Dedifferentiated amniotic fluid mesenchymal stem cell (primary cell): ENCODE measurements at regions not wholly inside any gene's neighbourhood (a gene's known extent, or its start where the extent isn't known, plus 50 kb on each side); places are given as distances from the start of the nearest gene placed in this dataset.
A peak's percentile ranks its signal among the peaks of the same experiment; 100 is the strongest.
"Not testable (repeated sequence)": the region's sequence is repeated elsewhere in the genome, so short reads cannot be mapped to it uniquely, and the experiment has no call there.

Source experiments
- DNase-seq: peaks from one replicate; pipeline ENCODE4 v3.0.0-alpha.2; 2016; ENCODE audit errors: extremely low spot score

GRCh38 chr5:143952809-143953208 lies 140.8 kb downstream of the HMHB1 start:
- no peak for DNase-seq

GRCh38 chr5:143953851-143954250 lies 141.9 kb downstream of the HMHB1 start:
- no peak for DNase-seq

GRCh38 chr5:143955141-143955540 lies 143.2 kb downstream of the HMHB1 start:
- no peak for DNase-seq

- DNase-seq = no peak
Observed at GRCh38 chr5:143957455-143957854, 145.5 kb downstream of the HMHB1 start.

GRCh38 chr5:143962201-143962600 lies 150.2 kb downstream of the HMHB1 start:
- no peak for DNase-seq

GRCh38 chr5:143964919-143965318 lies 153.0 kb downstream of the HMHB1 start:
- no peak for DNase-seq

- DNase-seq = no peak
Observed at GRCh38 chr5:143966280-143966679, 154.3 kb downstream of the HMHB1 start.

- peak; percentile 76 for DNase-seq
Observed at GRCh38 chr5:143968071-143968878, 156.3 kb downstream of the HMHB1 start.

- DNase-seq = no peak
Observed at GRCh38 chr5:143970159-143970558, 158.2 kb downstream of the HMHB1 start.

GRCh38 chr5:143972068-143972467 lies 160.1 kb downstream of the HMHB1 start:
- DNase-seq = no peak

GRCh38 chr5:143976055-143976454 lies 164.1 kb downstream of the HMHB1 start:
- DNase-seq = no peak

- DNase-seq = no peak
Observed at GRCh38 chr5:143977891-143978461, 166.0 kb downstream of the HMHB1 start.

GRCh38 chr5:143979044-143979690 lies 167.2 kb downstream of the HMHB1 start:
- no peak for DNase-seq

GRCh38 chr5:143980506-143980905 lies 168.5 kb downstream of the HMHB1 start:
- DNase-seq = no peak

- not testable (repeated sequence) for DNase-seq
Observed at GRCh38 chr5:143982957-143983356, 171.0 kb downstream of the HMHB1 start.

GRCh38 chr5:143985832-143986515 lies 174.0 kb downstream of the HMHB1 start:
- DNase-seq = peak; percentile 28

- peak; percentile 83 for DNase-seq
Observed at GRCh38 chr5:143986516-143987212, 174.7 kb downstream of the HMHB1 start.

GRCh38 chr5:143987264-143987663 lies 175.3 kb downstream of the HMHB1 start:
- no peak for DNase-seq

GRCh38 chr5:143987751-143988560 lies 176.0 kb downstream of the HMHB1 start:
- DNase-seq = no peak

- no peak for DNase-seq
Observed at GRCh38 chr5:143992496-143992895, 178.0 kb downstream of the YIPF5 start.

- DNase-seq = no peak
Observed at GRCh38 chr5:144002876-144003275, 167.6 kb downstream of the YIPF5 start.
